ENCODE measurements at regions not wholly inside any gene's neighbourhood (a gene's known extent, or its start where the extent isn't known, plus 50 kb on each side); places are given as distances from the start of the nearest gene placed in this dataset.

GRCh38 chr13:50085063-50085462 is 69.8 kb downstream of the KCNRG start:
- peak; percentile 71 for TF ChIP-seq CTCF (conservative IDR thresholded peaks at IDR 0.05)
- no peak overlapping the region for H3K27ac ChIP-seq

- TF ChIP-seq CTCF (conservative IDR thresholded peaks at IDR 0.05) = no peak
- no peak overlapping the region for H3K27ac ChIP-seq
These were observed 74.4 kb downstream of the KCNRG start for GRCh38 chr13:50089633-50090032.

- no peak for TF ChIP-seq CTCF (conservative IDR thresholded peaks at IDR 0.05)
- H3K27ac ChIP-seq = no peak overlapping the region
These were observed 75.0 kb downstream of the KCNRG start for GRCh38 chr13:50090211-50090610.

GRCh38 chr13:50094615-50095293 is 79.5 kb downstream of the KCNRG start:
- no peak for TF ChIP-seq CTCF (conservative IDR thresholded peaks at IDR 0.05)

GRCh38 chr13:50098693-50099092 is 83.4 kb downstream of the KCNRG start:
- no peak overlapping the region for H3K27ac ChIP-seq
- no peak for TF ChIP-seq CTCF (conservative IDR thresholded peaks at IDR 0.05)

More at GRCh38 chr13:50094615-50095293, 79.5 kb downstream of the KCNRG start:
- H3K27ac ChIP-seq = no peak overlapping the region

- H3K27ac ChIP-seq = no peak overlapping the region
These were observed 84.2 kb downstream of the KCNRG start for GRCh38 chr13:50099473-50099872.

GRCh38 chr13:50101590-50101989 is 86.3 kb downstream of the KCNRG start:
- no peak for TF ChIP-seq CTCF (conservative IDR thresholded peaks at IDR 0.05)
- H3K27ac ChIP-seq = no peak overlapping the region

More at GRCh38 chr13:50099473-50099872, 84.2 kb downstream of the KCNRG start:
- TF ChIP-seq CTCF (conservative IDR thresholded peaks at IDR 0.05) = no peak
